Smooth muscle cell (in vitro differentiated cells): ENCODE measurements at regions not wholly inside any gene's neighbourhood (a gene's known extent, or its start where the extent isn't known, plus 50 kb on each side); places are given as distances from the start of the nearest gene placed in this dataset.

Experiments
- DNase-seq: peaks from one replicate; lab custom pipeline; 2025; ENCODE audit not compliant: unreplicated experiment; lab: John Stamatoyannopoulos, UW
- H2AFZ ChIP-seq: fragments of 200-600 bp; sonication (generic); 2 replicates; pipeline ENCODE4 v1.6.0; 2016; ENCODE audit warnings: antibody characterized with exemption, low read depth, mild to moderate bottlenecking
- H3F3A ChIP-seq: fragments of 200-600 bp; sonication (generic); 2 replicates; pipeline ENCODE4 v1.6.0; 2017; ENCODE audit warnings: antibody characterized with exemption, low read depth
- H3K27ac ChIP-seq: fragments of 200-600 bp; sonication (generic); 2 replicates; pipeline ENCODE4 v1.5.1; 2016; ENCODE audit warnings: low read depth, mild to moderate bottlenecking
- H3K27me3 ChIP-seq: fragments of 200-600 bp; sonication (generic); 2 replicates; pipeline ENCODE4 v1.6.1; 2016; ENCODE audit warnings: low read depth, mild to moderate bottlenecking
- H3K36me3 ChIP-seq: fragments of 200-600 bp; sonication (generic); 2 replicates; pipeline ENCODE4 v1.5.1; 2016; ENCODE audit warnings: low read depth
- H3K4me1 ChIP-seq: fragments of 200-600 bp; sonication (generic); 2 replicates; pipeline ENCODE4 v1.5.1; 2016; ENCODE audit warnings: low read depth
- H3K4me2 ChIP-seq: fragments of 200-600 bp; sonication (generic); 2 replicates; pipeline ENCODE4 v1.6.0; 2016; ENCODE audit warnings: mild to moderate bottlenecking
- H3K4me3 ChIP-seq: fragments of 200-600 bp; sonication (generic); 2 replicates; pipeline ENCODE4 v1.5.1; 2016; ENCODE audit warnings: mild to moderate bottlenecking
- H3K79me2 ChIP-seq: fragments of 200-600 bp; sonication (generic); 2 replicates; pipeline ENCODE4 v1.6.0; 2016; ENCODE audit warnings: low read depth, mild to moderate bottlenecking
- H3K9ac ChIP-seq: fragments of 200-600 bp; sonication (generic); 2 replicates; pipeline ENCODE4 v1.6.0; 2016; ENCODE audit warnings: low read depth
- H3K9me3 ChIP-seq: fragments of 200-600 bp; sonication (generic); replicated peaks from 2 replicates; pipeline ENCODE4 v1.5.1; 2016; ENCODE audit warnings: low read depth
- H4K20me1 ChIP-seq: fragments of 200-600 bp; sonication (generic); 2 replicates; pipeline ENCODE4 v1.6.0; 2016; ENCODE audit warnings: low read depth
- CTCF ChIP-seq: fragments of 200-600 bp; sonication (generic); IDR thresholded peaks from 2 replicates; pipeline ENCODE4 v1.5.1; 2017; ENCODE audit warnings: borderline replicate concordance, mild to moderate bottlenecking, antibody characterized with exemption; ENCODE audit not compliant: insufficient read depth, poor library complexity, severe bottlenecking
- WGBS: methylation state at CpG from one replicate; pipeline ENCODE4 v1.1.7; 2016; ENCODE audit warnings: low lambda C conversion rate; 5-methylcytosine and 5-hydroxymethylcytosine counted together

DNA sequence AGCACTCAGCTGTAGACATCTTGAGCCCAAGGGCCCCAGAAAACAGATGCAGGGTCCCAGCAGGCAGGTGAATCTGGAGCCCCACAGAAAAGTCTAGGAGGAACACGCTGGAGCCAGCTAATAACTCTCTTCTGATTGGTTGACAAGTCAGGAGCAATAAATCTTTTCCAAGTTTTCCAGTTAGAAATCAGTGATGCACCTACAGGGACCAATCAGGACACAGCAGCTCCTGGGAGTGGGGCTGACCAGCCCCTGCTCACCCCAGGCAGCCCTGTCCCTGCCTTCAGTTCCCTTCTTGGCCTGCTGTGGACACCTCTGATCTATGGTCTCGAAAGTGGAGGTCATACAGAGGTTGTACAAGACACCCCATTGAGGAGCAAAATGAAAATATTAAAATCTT is 75.7 kb downstream of the KCNF1 start:
- Histone ChIP-seq H2AFZ (no peak overlapping the region), H3F3A (peaks cover 4% of the 10 kb centered on the region)

DNA sequence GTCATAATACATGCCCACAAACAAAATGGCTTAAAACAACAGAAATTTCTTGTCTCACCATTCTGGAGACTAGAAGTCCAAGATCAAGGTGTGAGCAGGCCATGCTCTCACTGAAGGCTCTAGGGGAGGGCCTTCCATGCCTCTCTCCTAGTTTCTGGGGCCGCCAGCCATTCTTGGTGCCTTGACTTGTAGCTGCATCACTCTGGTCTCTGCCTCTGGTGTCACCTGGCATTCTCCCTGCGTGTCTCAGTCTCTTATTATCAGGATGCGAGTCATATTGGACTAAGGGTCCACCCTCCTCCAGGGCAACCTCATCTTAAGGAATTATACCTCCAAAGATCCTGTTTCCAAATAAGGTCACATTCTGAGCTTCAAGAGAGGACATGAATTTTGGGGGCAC is 76.1 kb downstream of the KCNF1 start:
- no peak for TF ChIP-seq CTCF
- Histone ChIP-seq H3K9ac (no peak overlapping the region), H3K27ac (no peak overlapping the region), H3K9me3 (no peaks in the 10 kb centered on the region), H3K4me3 (no peak overlapping the region), H3K4me2 (no peak overlapping the region), H3K36me3 (no peaks in the 10 kb centered on the region), H3K79me2 (no peaks in the 10 kb centered on the region), H3K4me1 (no peaks in the 10 kb centered on the region), H4K20me1 (no peaks in the 10 kb centered on the region), H2AFZ (no peak overlapping the region), H3F3A (peaks cover 4% of the 10 kb centered on the region), H3K27me3 (no peaks in the 10 kb centered on the region)
- DNase-seq: no peak
- WGBS: 89% methylated on average over 3 of the region's 3 CpGs

More for the DNA sequence above, 75.7 kb downstream of the KCNF1 start:
- H3K4me2 ChIP-seq: no peak overlapping the region
- WGBS: 91% methylated on average over 2 of the region's 2 CpGs
- no peak for TF ChIP-seq CTCF
- no peak overlapping the region for H3K9ac ChIP-seq
- DNase-seq: no peak
- no peaks in the 10 kb centered on the region for H3K79me2 ChIP-seq
- no peak overlapping the region for H3K4me3 ChIP-seq
- no peaks in the 10 kb centered on the region for H3K27me3 ChIP-seq
- H3K36me3 ChIP-seq: no peaks in the 10 kb centered on the region
- no peaks in the 10 kb centered on the region for H4K20me1 ChIP-seq
- no peaks in the 10 kb centered on the region for H3K4me1 ChIP-seq
- H3K27ac ChIP-seq: no peak overlapping the region
- no peaks in the 10 kb centered on the region for H3K9me3 ChIP-seq

DNA sequence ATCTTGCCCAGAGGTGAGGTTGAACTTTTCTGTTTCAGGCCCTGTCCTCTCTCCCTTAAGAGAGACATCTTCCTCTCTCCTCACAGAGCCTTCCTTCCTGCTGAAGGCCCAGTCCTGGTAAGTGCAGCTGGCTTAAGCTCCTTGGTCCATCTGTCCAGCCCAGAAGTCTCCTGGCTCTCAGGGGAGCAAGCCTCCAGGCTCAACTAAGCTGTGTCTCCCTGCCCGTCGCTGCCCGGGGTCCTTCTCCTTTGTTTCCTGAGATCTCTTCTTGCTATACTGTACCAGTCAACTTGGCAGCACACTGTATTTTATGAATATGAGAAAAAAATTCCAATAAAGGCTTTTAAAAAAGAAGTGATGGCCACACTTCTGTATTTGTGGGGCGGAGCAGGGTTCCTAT is 77.4 kb downstream of the KCNF1 start:
- WGBS: 96% methylated on average over 4 of the region's 4 CpGs
- no peak for TF ChIP-seq CTCF

DNA sequence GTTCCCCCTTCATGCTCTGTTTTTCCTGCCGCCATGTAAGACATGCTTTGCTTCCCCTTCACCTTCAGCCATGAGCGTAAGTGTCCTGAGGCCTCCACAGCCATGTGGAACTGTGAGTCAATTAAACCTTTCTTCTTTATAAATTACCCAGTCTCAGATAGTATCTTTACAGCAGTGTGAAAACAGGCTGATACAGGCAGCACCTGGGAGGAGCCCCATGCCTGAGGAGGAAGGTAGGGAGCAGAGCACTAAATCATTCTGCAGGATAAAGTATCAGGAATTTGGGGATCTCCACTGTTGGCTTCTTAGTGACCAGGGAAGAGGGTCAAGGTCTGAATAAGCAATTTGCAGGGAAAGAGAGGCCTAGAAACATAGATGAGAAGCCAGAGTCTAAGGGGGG is 78.0 kb downstream of the KCNF1 start:
- 91% methylated on average over 2 of the region's 2 CpGs for WGBS
- H3K4me2 ChIP-seq: no peak overlapping the region
- no peak for TF ChIP-seq CTCF
- H3K36me3 ChIP-seq: no peaks in the 10 kb centered on the region
- H3K4me3 ChIP-seq: no peak overlapping the region
- no peak overlapping the region for H3K27ac ChIP-seq
- no peaks in the 10 kb centered on the region for H3K4me1 ChIP-seq
- no peaks in the 10 kb centered on the region for H3F3A ChIP-seq
- H3K9me3 ChIP-seq: no peaks in the 10 kb centered on the region
- no peaks in the 10 kb centered on the region for H4K20me1 ChIP-seq
- no peaks in the 10 kb centered on the region for H3K79me2 ChIP-seq
- no peak overlapping the region for H3K9ac ChIP-seq
- H3K27me3 ChIP-seq: no peaks in the 10 kb centered on the region
- no peak for DNase-seq
- no peak overlapping the region for H2AFZ ChIP-seq

More for the DNA sequence above, 77.4 kb downstream of the KCNF1 start:
- Histone ChIP-seq H3K36me3 (no peaks in the 10 kb centered on the region), H3K27ac (no peak overlapping the region), H3K4me3 (no peak overlapping the region), H3K9ac (no peak overlapping the region), H2AFZ (no peak overlapping the region), H3K4me2 (no peak overlapping the region), H3K9me3 (no peaks in the 10 kb centered on the region), H4K20me1 (no peaks in the 10 kb centered on the region), H3F3A (peaks cover 4% of the 10 kb centered on the region), H3K4me1 (no peaks in the 10 kb centered on the region), H3K27me3 (no peaks in the 10 kb centered on the region), H3K79me2 (no peaks in the 10 kb centered on the region)
- no peak for DNase-seq
